HepG2 (cell line): ENCODE measurements at regions not wholly inside any gene's neighbourhood (a gene's known extent, or its start where the extent isn't known, plus 50 kb on each side); places are given as distances from the start of the nearest gene placed in this dataset.

ENCODE experiments used
- ATAC-seq: fragments of 200-7000 bp; cut with Tn5 transposase; 3 replicates; pipeline ENCODE4 v1.9.1; 2020; ENCODE audit warnings: mild to moderate bottlenecking, moderate library complexity
- BruUV-seq: library from RNA; stranded (reverse); fragments of 400-500 nt; replicated peaks from 2 replicates; lab custom pipeline; 2021; lab: Mats Ljungman, UMichigan
- CTCF ChIA-PET: fragments of 300-600 bp; formaldehyde crosslinking; extraction: SDS; loops from one replicate; lab custom pipeline; 2021; ENCODE audit warnings: low total read pairs, inconsistent platforms, low intra/inter-chr PET ratio; lab: Yijun Ruan, JAX
- POLR2A ChIA-PET: fragments of 350-600 bp; sonication (Branson Sonifier 250); formaldehyde crosslinking; loops from one replicate; lab custom pipeline; 2020; ENCODE audit warnings: antibody characterized with exemption, inconsistent platforms; lab: Yijun Ruan, JAX
- DNase-seq: peaks from one replicate; pipeline ENCODE4 v3.0.0-alpha.2; 2015; ENCODE audit warnings: low spot score
- FAIRE-seq: peaks from 3 replicates; lab custom pipeline; 2011; peaks lifted over from hg19 to GRCh38; lab: Jason Lieb, UNC
- H2AFZ ChIP-seq: one replicate; pipeline ENCODE4 v1.6.1; 2011; ENCODE audit warnings: low read length, inconsistent platforms
- H3K27ac ChIP-seq: fragments of 300-600 bp; 3 replicates; pipeline ENCODE4 v1.8.0; 2011; ENCODE audit warnings: mixed run types, mild to moderate bottlenecking, mixed read lengths, low read length, inconsistent platforms; ENCODE audit not compliant: insufficient read depth; ENCODE audit errors: extremely low read length
- H3K27me3 ChIP-seq, 2 experiments: fragments of 200-600 bp in 1 of 2; 2 replicates in 1 of 2; 3 replicates in 1 of 2; pipeline versions ENCODE4 v1.6.0 to v1.8.0; 2011; ENCODE audit warnings: low read length in 2 of 2, mild to moderate bottlenecking in 2 of 2, moderate library complexity in 2 of 2, inconsistent platforms in 1 of 2; ENCODE audit not compliant: insufficient read depth in 2 of 2, control insufficient read depth in 1 of 2
- H3K36me3 ChIP-seq, 2 experiments: fragments of 200-600 bp in 1 of 2; replicated peaks in 1 of 2; 2 replicates in 1 of 2; 3 replicates in 1 of 2; pipeline versions ENCODE4 v1.5.1 to v1.8.0; 2011; ENCODE audit warnings: low read length in 2 of 2, inconsistent platforms in 1 of 2; ENCODE audit not compliant: insufficient read depth in 2 of 2, control insufficient read depth in 1 of 2
- H3K4me1 ChIP-seq: 2 replicates; pipeline ENCODE4 v1.5.1; 2012; ENCODE audit warnings: low read length, inconsistent platforms; ENCODE audit not compliant: insufficient read depth
- H3K4me2 ChIP-seq: 2 replicates; pipeline ENCODE4 v1.6.0; 2011; ENCODE audit warnings: low read depth, low read length, inconsistent platforms
- H3K4me3 ChIP-seq, 3 experiments: fragments of 200-600 bp in 1 of 3; sonication (generic), shearing (Covaris generic) in 1 of 3; replicated peaks in 1 of 3; 2 replicates each; pipeline ENCODE4 v1.5.1; 2011 to 2016; ENCODE audit warnings: low read length in 3 of 3, inconsistent platforms in 2 of 3, low read depth in 2 of 3, mild to moderate bottlenecking in 2 of 3, control low read depth in 1 of 3, mixed read lengths in 1 of 3; ENCODE audit not compliant: insufficient read depth in 1 of 3
- H3K79me2 ChIP-seq: one replicate; pipeline ENCODE4 v1.6.1; 2011; ENCODE audit warnings: low read length, inconsistent platforms; ENCODE audit not compliant: insufficient read depth
- H3K9ac ChIP-seq: 2 replicates; pipeline ENCODE4 v1.6.0; 2011; ENCODE audit warnings: mild to moderate bottlenecking, low read depth, low read length, inconsistent platforms; ENCODE audit not compliant: insufficient read depth
- H3K9me3 ChIP-seq: 2 replicates; pipeline ENCODE4 v1.5.1; 2012; ENCODE audit warnings: mild to moderate bottlenecking, low read length
- H4K20me1 ChIP-seq: 2 replicates; pipeline ENCODE4 v1.6.0; 2011; ENCODE audit warnings: inconsistent platforms, mild to moderate bottlenecking, low read length, moderate library complexity; ENCODE audit not compliant: insufficient read depth
- JUNB ChIP-seq: sonication (generic); formaldehyde crosslinking; IDR thresholded peaks from 2 replicates; pipeline ENCODE4 v1.8.0; 2022; ENCODE audit warnings: missing genetic modification reagents, mild to moderate bottlenecking, borderline replicate concordance
- MED1 ChIP-seq: sonication (generic); formaldehyde crosslinking; IDR thresholded peaks from 2 replicates; pipeline ENCODE4 v1.4.0; 2020; ENCODE audit warnings: missing genetic modification reagents
- NR2F6 ChIP-seq, 2 experiments: IDR thresholded peaks; 2 replicates each; pipeline ENCODE4 v1.6.1; 2016; ENCODE audit warnings: antibody characterized with exemption in 1 of 2, mild to moderate bottlenecking in 1 of 2
- RAD51 ChIP-seq: fragments of 450-650 bp; IDR thresholded peaks from 2 replicates; pipeline ENCODE4 v1.6.1; 2016; ENCODE audit warnings: borderline replicate concordance
- RXRA ChIP-seq: sonication (generic); formaldehyde crosslinking; IDR thresholded peaks from 2 replicates; pipeline ENCODE4 v1.5.1; 2020; ENCODE audit warnings: missing genetic modification reagents
- SMC3 ChIP-seq: IDR thresholded peaks from 2 replicates; pipeline ENCODE4 v1.6.1; 2011; ENCODE audit warnings: low read length, improper control_type of control experiment
- STAG1 ChIP-seq: sonication (generic); formaldehyde crosslinking; IDR thresholded peaks from 2 replicates; pipeline ENCODE4 v1.4.0; 2020; ENCODE audit warnings: missing genetic modification reagents
- ZNF616 ChIP-seq: sonication (generic); formaldehyde crosslinking; IDR thresholded peaks from 2 replicates; pipeline ENCODE4 v1.5.0; 2020; ENCODE audit warnings: low read depth, mild to moderate bottlenecking, missing genetic modification reagents
- whole genome bisulfite sequencing: methylation state at CpG from one replicate; pipeline ENCODE4 v1.1.6; 2017; ENCODE audit warnings: low lambda C conversion rate; 5-methylcytosine and 5-hydroxymethylcytosine counted together
- in situ Hi-C: cut with HindIII; loops from 2 replicates; pipeline ENCODE4 v1.10.0; 2017; ENCODE audit warnings: low pct_unique_long_range_greater_than_20kb; ENCODE audit not compliant: extremely low pct_ligation_motif_present
- intact Hi-C: fragments of 100-400 bp; cut with micrococcal nuclease; formaldehyde crosslinking; loops from one replicate; pipeline ENCODE4 v1.10.0; 2022; ENCODE audit not compliant: unreplicated experiment
- TF ChIP-seq, protein P1 (sequence below): sonication (generic); formaldehyde crosslinking; IDR thresholded peaks from 2 replicates; pipeline ENCODE4 v1.4.0; 2020; ENCODE audit warnings: low read depth, mild to moderate bottlenecking, missing genetic modification reagents
- TF ChIP-seq, protein P2 (sequence below): sonication (generic); formaldehyde crosslinking; IDR thresholded peaks from 2 replicates; pipeline ENCODE4 v1.4.0; 2020; ENCODE audit warnings: missing genetic modification reagents

DNA sequence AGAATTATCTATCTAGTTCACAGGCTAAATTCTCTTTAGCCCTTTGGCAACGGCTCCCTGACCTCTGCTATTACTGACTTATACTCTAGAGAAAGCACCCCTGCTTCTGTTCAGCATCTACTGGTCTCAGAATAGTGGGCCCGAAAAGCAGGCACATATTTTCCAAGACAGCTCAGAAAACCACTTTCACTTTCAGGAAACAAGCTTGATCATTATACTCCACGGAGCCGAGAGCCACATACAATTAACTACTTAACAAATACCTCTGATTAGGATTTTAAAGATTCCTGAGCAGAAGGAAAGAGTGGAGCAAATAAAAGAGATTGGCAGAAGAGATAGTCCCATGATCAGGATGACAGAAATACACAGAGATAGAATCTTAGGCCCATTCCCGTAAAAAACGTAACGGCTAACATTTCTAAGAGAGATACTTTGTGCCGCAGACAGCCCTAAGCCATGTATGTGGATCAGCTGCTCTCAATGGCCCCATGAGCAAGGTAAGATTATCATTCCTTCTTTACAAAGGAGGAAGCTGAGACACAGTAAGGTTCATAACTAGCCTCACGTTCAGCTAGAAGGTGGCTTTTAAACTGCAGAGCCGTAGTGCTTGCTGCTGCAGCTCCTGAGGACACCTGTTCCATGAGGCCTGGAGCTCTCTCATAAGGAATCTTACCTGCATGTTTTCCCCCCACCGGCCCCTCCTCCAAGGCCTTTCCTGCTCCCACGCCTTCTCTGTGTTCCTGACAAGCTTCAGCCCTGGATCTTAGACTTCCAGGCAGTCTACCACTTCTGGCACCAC, 227.2 kb downstream of the FOXO1 start:
- ChIA-PET CTCF (no interaction called here), POLR2A (no interaction called here)
- ATAC-seq = peak; percentile 59
- BruUV-seq = no TSS peak
- DNase-seq = no peak
- in situ Hi-C loops = no loop called here
- no peak overlapping the region for H2AFZ ChIP-seq
- H4K20me1 ChIP-seq = no peaks in the 10 kb centered on the region
- no peaks in the 10 kb centered on the region for H3K27me3 ChIP-seq
- H3K9ac ChIP-seq = no peak overlapping the region
- peak overlapping the region; percentile 5 to 38 (median 29); a peak in 4 of 6 replicates for H3K4me3 ChIP-seq
- no peaks in the 10 kb centered on the region for H3K79me2 ChIP-seq
- no peak for TF ChIP-seq MED1
- TF ChIP-seq, protein P1, sequence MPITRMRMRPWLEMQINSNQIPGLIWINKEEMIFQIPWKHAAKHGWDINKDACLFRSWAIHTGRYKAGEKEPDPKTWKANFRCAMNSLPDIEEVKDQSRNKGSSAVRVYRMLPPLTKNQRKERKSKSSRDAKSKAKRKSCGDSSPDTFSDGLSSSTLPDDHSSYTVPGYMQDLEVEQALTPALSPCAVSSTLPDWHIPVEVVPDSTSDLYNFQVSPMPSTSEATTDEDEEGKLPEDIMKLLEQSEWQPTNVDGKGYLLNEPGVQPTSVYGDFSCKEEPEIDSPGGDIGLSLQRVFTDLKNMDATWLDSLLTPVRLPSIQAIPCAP = 0 out of 2 replicates have a peak, but pooled peaks have one; percentile 30
- H3K9me3 ChIP-seq = no peaks in the 10 kb centered on the region
- FAIRE-seq = no peak
- WGBS = 62% methylated on average over 12 of the region's 12 CpGs
- H3K27ac ChIP-seq = no peak overlapping the region
- peak overlapping the region; percentile 63 for H3K4me2 ChIP-seq
- H3K36me3 ChIP-seq = no peaks in the 10 kb centered on the region
- intact Hi-C loops = no loop called here
- peaks cover 53% of the 10 kb centered on the region for H3K4me1 ChIP-seq

DNA sequence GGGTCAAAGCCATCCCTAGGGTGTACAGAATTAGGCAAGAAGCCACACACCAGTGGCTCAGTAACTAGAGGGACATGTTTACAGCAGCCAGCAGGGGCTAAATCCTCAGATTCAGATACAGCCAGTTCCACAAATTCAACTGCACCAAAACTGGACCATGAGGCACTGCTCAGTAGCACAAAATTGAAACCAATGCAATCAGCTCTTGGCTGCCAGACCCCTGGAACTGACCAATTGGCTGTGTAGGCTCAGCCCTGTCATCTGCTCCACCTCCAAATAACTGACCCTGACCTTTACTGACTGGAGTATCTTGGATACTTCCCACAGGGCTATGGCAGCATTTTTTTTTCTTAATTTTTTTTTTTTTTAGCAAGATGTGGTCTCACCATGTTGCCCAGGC, 226.5 kb downstream of the FOXO1 start:
- intact Hi-C loops = no loop called here
- no peaks in the 10 kb centered on the region for H3K36me3 ChIP-seq
- ATAC-seq = peak; percentile 73
- no peak for FAIRE-seq
- H3K79me2 ChIP-seq = no peaks in the 10 kb centered on the region
- no peak overlapping the region for H2AFZ ChIP-seq
- no peak overlapping the region for H3K9ac ChIP-seq
- POLR2A ChIA-PET = no interaction called here
- in situ Hi-C loops = no loop called here
- H3K27me3 ChIP-seq = no peaks in the 10 kb centered on the region
- peak overlapping the region; percentile 63; the same call in 1 of the 2 replicates for H3K4me2 ChIP-seq
- no peak for DNase-seq
- TF ChIP-seq, protein P2, sequence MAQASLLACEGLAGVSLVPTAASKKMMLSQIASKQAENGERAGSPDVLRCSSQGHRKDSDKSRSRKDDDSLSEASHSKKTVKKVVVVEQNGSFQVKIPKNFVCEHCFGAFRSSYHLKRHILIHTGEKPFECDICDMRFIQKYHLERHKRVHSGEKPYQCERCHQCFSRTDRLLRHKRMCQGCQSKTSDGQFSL (CRISPR knock-in tag) = no peak
- TF ChIP-seq SMC3 (no peak), NR2F6 (IDR thresholded peaks at IDR 0.05) (peak; percentile 20; the same call in 1 of the 2 replicates), NR2F6 (CRISPR knock-in tag; IDR thresholded peaks at IDR 0.05) (no peak), JUNB (CRISPR knock-in tag) (no peak), STAG1 (CRISPR knock-in tag) (0 out of 2 replicates have a peak, but pooled peaks have one; percentile 2), RXRA (CRISPR knock-in tag) (no peak), RAD51 (no peak), ZNF616 (CRISPR knock-in tag) (no peak)
- TF ChIP-seq, all 625 proteins: peak for 2
- Histone ChIP-seq H3K4me1 (peaks cover 46% of the 10 kb centered on the region), H4K20me1 (no peaks in the 10 kb centered on the region), H3K9me3 (no peaks in the 10 kb centered on the region), H3K27ac (no peak overlapping the region), H3K4me3 (no peak overlapping the region)
- CTCF ChIA-PET = no interaction called here
- no TSS peak for BruUV-seq
